H1 (cell line): ENCODE measurements at regions not wholly inside any gene's neighbourhood (a gene's known extent, or its start where the extent isn't known, plus 50 kb on each side); places are given as distances from the start of the nearest gene placed in this dataset.

Experiments
- CTCF ChIA-PET: fragments of 300-600 bp; sonication (Branson Sonifier 250); formaldehyde crosslinking; loops from one replicate; lab custom pipeline; 2021; ENCODE audit not compliant: partially characterized antibody; lab: Charles Lee
- POLR2A ChIA-PET: fragments of 300-600 bp; sonication (Branson Sonifier 250); formaldehyde crosslinking; loops from one replicate; lab custom pipeline; 2021; ENCODE audit warnings: inconsistent platforms; ENCODE audit not compliant: partially characterized antibody; lab: Charles Lee
- DNase-seq, 2 experiments: peaks; one replicate each; pipeline versions ENCODE4 v3.0.0 to v3.0.0-alpha.2; 2010 to 2022; ENCODE audit warnings: low spot score in 2 of 2, low read depth in 1 of 2, mixed read lengths in 1 of 2
- FAIRE-seq: peaks from 2 replicates; lab custom pipeline; 2011; peaks lifted over from hg19 to GRCh38; lab: Jason Lieb, UNC
- H2AFZ ChIP-seq: 2 replicates; pipeline ENCODE4 v1.8.1; 2012; ENCODE audit warnings: low read length, inconsistent platforms
- H2AK5ac ChIP-seq: 2 replicates; pipeline ENCODE4 v1.6.1; 2013; ENCODE audit warnings: low read depth, low read length
- H2BK120ac ChIP-seq: replicated peaks from 2 replicates; pipeline ENCODE3; 2013; ENCODE audit warnings: low read depth, low read length, inconsistent platforms
- H2BK12ac ChIP-seq: 2 replicates; pipeline ENCODE4 v1.6.1; 2013; ENCODE audit warnings: low read depth, low read length
- H2BK15ac ChIP-seq: 2 replicates; pipeline ENCODE4 v1.6.1; 2013; ENCODE audit warnings: low read length
- H2BK20ac ChIP-seq: 2 replicates; pipeline ENCODE4 v1.6.1; 2013; ENCODE audit warnings: low read length
- H2BK5ac ChIP-seq: 2 replicates; pipeline ENCODE4 v1.6.1; 2013; ENCODE audit warnings: low read depth, low read length
- H3K14ac ChIP-seq: 2 replicates; pipeline ENCODE4 v1.6.1; 2013; ENCODE audit warnings: inconsistent platforms; ENCODE audit not compliant: insufficient read length
- H3K18ac ChIP-seq: 2 replicates; pipeline ENCODE4 v1.6.1; 2013; ENCODE audit warnings: low read length; ENCODE audit errors: extremely low read depth
- H3K23ac ChIP-seq: 2 replicates; pipeline ENCODE4 v1.6.1; 2013; ENCODE audit warnings: inconsistent platforms; ENCODE audit not compliant: insufficient read length
- H3K23me2 ChIP-seq: 2 replicates; pipeline ENCODE4 v1.6.1; 2013; ENCODE audit warnings: low read depth, low read length
- H3K27ac ChIP-seq: 2 replicates; pipeline ENCODE4 v1.6.1; 2011; ENCODE audit warnings: low read depth, low read length, inconsistent platforms
- H3K27me3 ChIP-seq, 4 experiments: replicated peaks in 1 of 4; 1 replicate in 1 of 4; 2 replicates in 3 of 4; pipeline versions ENCODE4 v1.6.1 to v1.8.1; 2011 to 2013; ENCODE audit warnings: low read length in 3 of 4, mild to moderate bottlenecking in 3 of 4, inconsistent platforms in 2 of 4, mixed read lengths in 2 of 4, moderate library complexity in 1 of 4; ENCODE audit not compliant: control insufficient read depth in 3 of 4, insufficient read depth in 3 of 4; ENCODE audit errors: extremely low read depth in 1 of 4
- H3K36me3 ChIP-seq, 4 experiments: 2 replicates each; pipeline versions ENCODE4 v1.6.1 to v1.8.1; 2011 to 2013; ENCODE audit warnings: mild to moderate bottlenecking in 4 of 4, low read length in 3 of 4, moderate library complexity in 2 of 4, control low read depth in 1 of 4, inconsistent platforms in 1 of 4; ENCODE audit not compliant: insufficient read depth in 4 of 4, control insufficient read depth in 2 of 4
- H3K4ac ChIP-seq: replicated peaks from 2 replicates; pipeline ENCODE3; 2013; ENCODE audit warnings: low read length, low read depth, mixed read lengths, inconsistent platforms; ENCODE audit not compliant: insufficient read length
- H3K4me1 ChIP-seq, 4 experiments: replicated peaks in 1 of 4; 1 replicate in 1 of 4; 2 replicates in 3 of 4; pipeline versions ENCODE4 v1.6.1 to v1.8.1; 2011 to 2013; ENCODE audit warnings: low read length in 3 of 4, inconsistent platforms in 2 of 4, mixed read lengths in 1 of 4; ENCODE audit not compliant: insufficient read depth in 4 of 4, control insufficient read depth in 3 of 4
- H3K4me2 ChIP-seq, 2 experiments: 2 replicates each; pipeline versions ENCODE4 v1.6.1 to v1.8.1; 2011 to 2013; ENCODE audit warnings: low read depth in 2 of 2, low read length in 2 of 2, control low read depth in 1 of 2, inconsistent platforms in 1 of 2, mild to moderate bottlenecking in 1 of 2; ENCODE audit not compliant: insufficient read depth in 1 of 2
- H3K4me3 ChIP-seq, 4 experiments: fragments of 200-600, 300-600 bp in 1 of 4; sonication (generic), shearing (Covaris generic), sonication (Bioruptor Twin) in 1 of 4; 2 replicates each; pipeline versions ENCODE4 v1.5.1 to v1.8.1; 2011 to 2016; ENCODE audit warnings: low read length in 4 of 4, low read depth in 3 of 4, control low read depth in 2 of 4, inconsistent platforms in 2 of 4, mild to moderate bottlenecking in 2 of 4, mixed read lengths in 1 of 4, moderate library complexity in 1 of 4; ENCODE audit not compliant: insufficient read depth in 2 of 4; ENCODE audit errors: extremely low read depth in 1 of 4
- H3K56ac ChIP-seq: replicated peaks from 2 replicates; pipeline ENCODE3; 2013; ENCODE audit warnings: low read depth, mild to moderate bottlenecking, mixed read lengths, low read length, inconsistent platforms; ENCODE audit not compliant: insufficient read length
- H3K79me1 ChIP-seq: 2 replicates; pipeline ENCODE4 v1.6.1; 2013; ENCODE audit warnings: low read depth, low read length, control low read depth
- H3K79me2 ChIP-seq, 2 experiments: 2 replicates each; pipeline versions ENCODE4 v1.6.1 to v1.8.1; 2012 to 2013; ENCODE audit warnings: low read length in 2 of 2, mild to moderate bottlenecking in 2 of 2, inconsistent platforms in 1 of 2; ENCODE audit not compliant: insufficient read depth in 2 of 2, control insufficient read depth in 1 of 2
- H3K9ac ChIP-seq, 4 experiments: replicated peaks in 1 of 4; 1 replicate in 1 of 4; 2 replicates in 3 of 4; pipeline versions ENCODE4 v1.6.1 to v1.8.1; 2011 to 2013; ENCODE audit warnings: low read depth in 3 of 4, low read length in 3 of 4, control low read depth in 2 of 4, mild to moderate bottlenecking in 2 of 4, moderate library complexity in 2 of 4, inconsistent platforms in 1 of 4; ENCODE audit errors: extremely low read depth in 1 of 4
- H3K9me3 ChIP-seq, 2 experiments: 2 replicates each; pipeline versions ENCODE4 v1.6.1 to v1.8.1; 2012 to 2013; ENCODE audit warnings: mild to moderate bottlenecking in 2 of 2, moderate library complexity in 2 of 2, control low read depth in 1 of 2, inconsistent platforms in 1 of 2, low read depth in 1 of 2, low read length in 1 of 2, mixed read lengths in 1 of 2; ENCODE audit not compliant: insufficient read depth in 2 of 2
- H4K20me1 ChIP-seq, 2 experiments: replicated peaks in 1 of 2; 2 replicates each; pipeline versions ENCODE3 to v1.8.1; 2011 to 2013; ENCODE audit warnings: inconsistent platforms in 2 of 2, low read length in 2 of 2, mild to moderate bottlenecking in 1 of 2; ENCODE audit not compliant: insufficient read depth in 2 of 2, control insufficient read depth in 1 of 2
- H4K5ac ChIP-seq: 2 replicates; pipeline ENCODE4 v1.6.1; 2013; ENCODE audit warnings: low read length, low read depth, mixed read lengths, inconsistent platforms; ENCODE audit not compliant: insufficient read length
- H4K8ac ChIP-seq: 2 replicates; pipeline ENCODE4 v1.8.0; 2013; ENCODE audit warnings: mild to moderate bottlenecking, moderate library complexity, low read length, inconsistent platforms; ENCODE audit not compliant: insufficient read depth; ENCODE audit errors: extremely low read depth
- H4K91ac ChIP-seq: replicated peaks from 2 replicates; pipeline ENCODE3; 2013; ENCODE audit warnings: low read length, mixed read lengths, inconsistent platforms; ENCODE audit not compliant: insufficient read length
- CEBPB ChIP-seq: IDR thresholded peaks from 2 replicates; pipeline ENCODE4 v1.6.1; 2012; ENCODE audit warnings: low read depth, low read length
- CTCF ChIP-seq, 3 experiments: IDR thresholded peaks; 1 replicate in 2 of 3; 2 replicates in 1 of 3; pipeline versions ENCODE4 v1.5.1 to v1.6.1; 2011; ENCODE audit warnings: low read length in 3 of 3, mild to moderate bottlenecking in 3 of 3, inconsistent platforms in 2 of 3, low read depth in 1 of 3, moderate library complexity in 1 of 3; ENCODE audit not compliant: insufficient read depth in 1 of 3; ENCODE audit errors: control extremely low read depth in 1 of 3
- GTF2F1 ChIP-seq: IDR thresholded peaks from 2 replicates; pipeline ENCODE4 v1.6.1; 2012; ENCODE audit warnings: low read depth, low read length, improper control_type of control experiment, borderline replicate concordance
- POLR2A ChIP-seq, 2 experiments: IDR thresholded peaks; 1 replicate in 1 of 2; 2 replicates in 1 of 2; pipeline ENCODE4 v1.6.1; 2011; ENCODE audit warnings: low read depth in 2 of 2, low read length in 2 of 2, mild to moderate bottlenecking in 2 of 2; ENCODE audit errors: control extremely low read depth in 1 of 2
- SIRT6 ChIP-seq: IDR thresholded peaks from one replicate; pipeline ENCODE4 v1.7.1; 2012; ENCODE audit warnings: low read length, inconsistent platforms
- SP2 ChIP-seq: IDR thresholded peaks from 2 replicates; pipeline ENCODE4 v1.6.1; 2012; ENCODE audit warnings: mild to moderate bottlenecking, low read length, inconsistent platforms
- SP4 ChIP-seq: IDR thresholded peaks from 2 replicates; pipeline ENCODE4 v1.6.1; 2012; ENCODE audit warnings: low read length, inconsistent platforms
- SRF ChIP-seq: IDR thresholded peaks from 2 replicates; pipeline ENCODE4 v1.6.1; 2011; ENCODE audit warnings: mild to moderate bottlenecking, low read depth, low read length, moderate library complexity
- TAF1 ChIP-seq: IDR thresholded peaks from 2 replicates; pipeline ENCODE4 v1.6.1; 2011; ENCODE audit warnings: mild to moderate bottlenecking, low read depth, low read length
- WGBS, 2 experiments: shearing (Covaris generic) in 1 of 2; methylation state at CpG; one replicate each; pipeline versions ENCODE4 v1.1.6 to v1.1.7; 2013 to 2015; ENCODE audit warnings: low lambda C conversion rate in 2 of 2, mixed read lengths in 2 of 2, inconsistent platforms in 1 of 2, low coverage in 1 of 2, missing lambda C conversion rate in 1 of 2; ENCODE audit not compliant: insufficient replicate concordance in 2 of 2, insufficient coverage in 1 of 2, insufficient read length in 1 of 2; ENCODE audit errors: extremely low coverage in 1 of 2, missing lambda C conversion rate in 1 of 2; 5-methylcytosine and 5-hydroxymethylcytosine counted together
- TF ChIP-seq, protein P1 (sequence below): IDR thresholded peaks from 2 replicates; pipeline ENCODE4 v1.6.1; 2012; ENCODE audit warnings: low read length, inconsistent platforms

GRCh38 chr5:40452874-40453624 is 226.7 kb upstream of the PTGER4 start:
- H2BK15ac ChIP-seq: no peak overlapping the region
- no peak overlapping the region for H3K56ac ChIP-seq
- no peak overlapping the region for H3K4me2 ChIP-seq
- no peaks in the 10 kb centered on the region for H3K4me1 ChIP-seq
- DNase-seq: no peak
- H3K79me1 ChIP-seq: no peaks in the 10 kb centered on the region
- H3K4ac ChIP-seq: no peak overlapping the region
- H3K23ac ChIP-seq: no peak overlapping the region
- no peaks in the 10 kb centered on the region for H3K36me3 ChIP-seq
- H4K5ac ChIP-seq: no peak overlapping the region
- H4K20me1 ChIP-seq: no peaks in the 10 kb centered on the region
- no peak overlapping the region for H2BK120ac ChIP-seq
- POLR2A ChIA-PET: no interaction called here
- no peak overlapping the region for H3K14ac ChIP-seq
- no peak overlapping the region for H2BK20ac ChIP-seq
- no peak for FAIRE-seq
- CTCF ChIA-PET: no interaction called here
- WGBS, 2 experiments: 84% methylated on average over 5 of the region's 5 CpGs; no CpG with 5 or more reads in 1 of the 2 experiments
- H2BK5ac ChIP-seq: no peak overlapping the region
- H3K27ac ChIP-seq: no peak overlapping the region
- H4K8ac ChIP-seq: no peak overlapping the region
- no peak overlapping the region for H2BK12ac ChIP-seq
- H2AFZ ChIP-seq: no peak overlapping the region
- H3K9ac ChIP-seq: no peak overlapping the region
- H3K9me3 ChIP-seq: no peaks in the 10 kb centered on the region
- H3K23me2 ChIP-seq: no peaks in the 10 kb centered on the region
- H3K79me2 ChIP-seq: no peaks in the 10 kb centered on the region
- H3K4me3 ChIP-seq: no peak overlapping the region
- H3K27me3 ChIP-seq: no peaks in the 10 kb centered on the region
- no peak overlapping the region for H4K91ac ChIP-seq
- no peak overlapping the region for H2AK5ac ChIP-seq
- no peak overlapping the region for H3K18ac ChIP-seq
- TF ChIP-seq POLR2A (IDR thresholded peaks at IDR 0.05; ENCODE audit: control extremely low read depth in 1 of 2, low read depth in 2 of 2, low read length in 2 of 2) (no peak), TAF1 (no peak), SP2 (no peak), SRF (no peak), SIRT6 (no peak), SP4 (no peak), CTCF (IDR thresholded peaks at IDR 0.05; ENCODE audit: control extremely low read depth in 1 of 3, insufficient read depth in 1 of 3, low read depth in 1 of 3, low read length in 3 of 3) (no peak), CEBPB (no peak), GTF2F1 (no peak)
- TF ChIP-seq, protein P1, sequence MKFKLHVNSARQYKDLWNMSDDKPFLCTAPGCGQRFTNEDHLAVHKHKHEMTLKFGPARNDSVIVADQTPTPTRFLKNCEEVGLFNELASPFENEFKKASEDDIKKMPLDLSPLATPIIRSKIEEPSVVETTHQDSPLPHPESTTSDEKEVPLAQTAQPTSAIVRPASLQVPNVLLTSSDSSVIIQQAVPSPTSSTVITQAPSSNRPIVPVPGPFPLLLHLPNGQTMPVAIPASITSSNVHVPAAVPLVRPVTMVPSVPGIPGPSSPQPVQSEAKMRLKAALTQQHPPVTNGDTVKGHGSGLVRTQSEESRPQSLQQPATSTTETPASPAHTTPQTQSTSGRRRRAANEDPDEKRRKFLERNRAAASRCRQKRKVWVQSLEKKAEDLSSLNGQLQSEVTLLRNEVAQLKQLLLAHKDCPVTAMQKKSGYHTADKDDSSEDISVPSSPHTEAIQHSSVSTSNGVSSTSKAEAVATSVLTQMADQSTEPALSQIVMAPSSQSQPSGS: no peak
